ENCODE measurements at regions not wholly inside any gene's neighbourhood (a gene's known extent, or its start where the extent isn't known, plus 50 kb on each side); places are given as distances from the start of the nearest gene placed in this dataset.

GRCh38 chr5:12825163-12825562, 920.9 kb upstream of the CTNND2 start:
- no peak for TF ChIP-seq CTCF (IDR thresholded peaks at IDR 0.05; ENCODE audit: borderline replicate concordance, control extremely low read depth, extremely low read depth, insufficient read depth, missing control alignments)
- in situ Hi-C loops (cut with MboI; ENCODE audit: low sequenced_read_pairs, unreplicated experiment): no loop called here
- no peak for DNase-seq (ENCODE audit: low spot score)

GRCh38 chr5:12805165-12805698, 901.0 kb upstream of the CTNND2 start:
- TF ChIP-seq CTCF (IDR thresholded peaks at IDR 0.05; ENCODE audit: borderline replicate concordance, control extremely low read depth, extremely low read depth, insufficient read depth, missing control alignments): no peak
- no peak for DNase-seq (ENCODE audit: low spot score)
- in situ Hi-C loops (cut with MboI; ENCODE audit: low sequenced_read_pairs, unreplicated experiment): no loop called here

GRCh38 chr5:12799165-12799564, 894.9 kb upstream of the CTNND2 start:
- DNase-seq (ENCODE audit: low spot score): no peak
- in situ Hi-C loops (cut with MboI; ENCODE audit: low sequenced_read_pairs, unreplicated experiment): no loop called here
- TF ChIP-seq CTCF (IDR thresholded peaks at IDR 0.05; ENCODE audit: borderline replicate concordance, control extremely low read depth, extremely low read depth, insufficient read depth, missing control alignments): no peak

- in situ Hi-C loops (cut with MboI; ENCODE audit: low sequenced_read_pairs, unreplicated experiment): no loop called here
- no peak for TF ChIP-seq CTCF (IDR thresholded peaks at IDR 0.05; ENCODE audit: borderline replicate concordance, control extremely low read depth, extremely low read depth, insufficient read depth, missing control alignments)
- no peak for DNase-seq (ENCODE audit: low spot score)
These were observed 891.1 kb upstream of the CTNND2 start for GRCh38 chr5:12795333-12795663.

- in situ Hi-C loops (cut with MboI; ENCODE audit: low sequenced_read_pairs, unreplicated experiment): no loop called here
- TF ChIP-seq CTCF (IDR thresholded peaks at IDR 0.05; ENCODE audit: borderline replicate concordance, control extremely low read depth, extremely low read depth, insufficient read depth, missing control alignments): no peak
- DNase-seq (ENCODE audit: low spot score): no peak
These were observed 890.5 kb upstream of the CTNND2 start for GRCh38 chr5:12794476-12795332.

- no peak for DNase-seq (ENCODE audit: low spot score)
- no peak for TF ChIP-seq CTCF (IDR thresholded peaks at IDR 0.05; ENCODE audit: borderline replicate concordance, control extremely low read depth, extremely low read depth, insufficient read depth, missing control alignments)
- in situ Hi-C loops (cut with MboI; ENCODE audit: low sequenced_read_pairs, unreplicated experiment): no loop called here
These were observed 889.1 kb upstream of the CTNND2 start for GRCh38 chr5:12793373-12793772.

All from GM13976 (cell line).